H1 (cell line): ENCODE measurements at regions not wholly inside any gene's neighbourhood (a gene's known extent, or its start where the extent isn't known, plus 50 kb on each side); places are given as distances from the start of the nearest gene placed in this dataset.

ENCODE experiments used
- CEBPB ChIP-seq: IDR thresholded peaks from 2 replicates; pipeline ENCODE4 v1.6.1; 2012; ENCODE audit warnings: low read depth, low read length
- CHD7 ChIP-seq: fragments of 300-600 bp; sonication (generic); IDR thresholded peaks from 2 replicates; pipeline ENCODE4 v1.7.1; 2012; ENCODE audit warnings: low read length, moderate library complexity, mild to moderate bottlenecking, inconsistent platforms; ENCODE audit not compliant: insufficient replicate concordance
- GTF2F1 ChIP-seq: IDR thresholded peaks from 2 replicates; pipeline ENCODE4 v1.6.1; 2012; ENCODE audit warnings: low read depth, low read length, improper control_type of control experiment, borderline replicate concordance
- JUN ChIP-seq: IDR thresholded peaks from 2 replicates; pipeline ENCODE4 v1.6.1; 2011; ENCODE audit warnings: low read depth, mild to moderate bottlenecking, improper control_type of control experiment, low read length
- NRF1 ChIP-seq: IDR thresholded peaks from 2 replicates; pipeline ENCODE4 v1.6.1; 2011; ENCODE audit warnings: mild to moderate bottlenecking, low read depth, low read length, improper control_type of control experiment
- RFX5 ChIP-seq: IDR thresholded peaks from 2 replicates; pipeline ENCODE4 v1.6.1; 2011; ENCODE audit warnings: low read depth, low read length, improper control_type of control experiment, borderline replicate concordance
- TCF12 ChIP-seq: IDR thresholded peaks from 2 replicates; pipeline ENCODE4 v1.6.1; 2011; ENCODE audit warnings: low read depth, mild to moderate bottlenecking, low read length

DNA sequence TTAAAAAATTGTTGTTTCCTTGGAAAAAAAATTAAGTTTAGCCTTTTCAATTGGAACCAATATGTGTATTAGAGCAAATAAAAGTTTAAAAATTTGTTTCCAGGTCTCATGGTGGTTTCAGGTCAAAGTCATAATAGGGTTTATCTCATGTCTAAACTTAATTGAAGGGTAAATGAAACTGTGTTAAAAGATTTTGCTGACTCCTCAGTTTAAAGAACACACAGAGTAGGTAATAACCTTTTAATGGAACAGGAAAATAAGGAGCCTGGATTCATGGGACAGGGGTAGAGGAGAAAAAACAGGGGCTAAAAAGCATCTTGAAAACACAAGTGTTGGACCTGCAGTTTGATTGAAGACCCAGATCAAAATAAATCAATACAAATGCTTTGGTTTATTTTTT lies 190.6 kb downstream of the MFSD1 start (continued):
- TF ChIP-seq CHD7 = no peak
- TF ChIP-seq NRF1 = no peak
- TF ChIP-seq TCF12 = no peak
- TF ChIP-seq CEBPB = no peak
- no peak for TF ChIP-seq GTF2F1
- TF ChIP-seq JUN = no peak
- TF ChIP-seq RFX5 = no peak
